Neural cell (in vitro differentiated cells): ENCODE measurements at regions not wholly inside any gene's neighbourhood (a gene's known extent, or its start where the extent isn't known, plus 50 kb on each side); places are given as distances from the start of the nearest gene placed in this dataset.
"Not testable (repeated sequence)": the region's sequence is repeated elsewhere in the genome, so short reads cannot be mapped to it uniquely, and the experiment has no call there.

Source experiments
- H2AFZ ChIP-seq: fragments of 200-600, 300-800 bp; sonication (generic), shearing (Covaris generic); 2 replicates; pipeline ENCODE4 v1.6.0; 2014; ENCODE audit warnings: low read depth, mild to moderate bottlenecking, antibody characterized with exemption, low read length, moderate library complexity
- H3F3A ChIP-seq: fragments of 200-600 bp; shearing (Covaris generic); 2 replicates; pipeline ENCODE4 v1.6.1; 2016; ENCODE audit warnings: mild to moderate bottlenecking, moderate library complexity, mixed read lengths, antibody characterized with exemption, low read length; ENCODE audit not compliant: insufficient read depth, poor library complexity, severe bottlenecking
- H3K27ac ChIP-seq: fragments of 200-600, 300-800 bp; sonication (generic), shearing (Covaris generic); 2 replicates; pipeline ENCODE4 v1.5.1; 2014; ENCODE audit warnings: mild to moderate bottlenecking, low read length, moderate library complexity
- H3K27me3 ChIP-seq: fragments of 300-800, 200-600 bp; sonication (generic), shearing (Covaris generic); 2 replicates; pipeline ENCODE4 v1.6.0; 2014; ENCODE audit warnings: mild to moderate bottlenecking, low read depth, low read length, moderate library complexity; ENCODE audit not compliant: insufficient read depth
- H3K36me3 ChIP-seq: fragments of 300-800, 200-600 bp; sonication (generic), shearing (Covaris generic); 2 replicates; pipeline ENCODE4 v1.5.1; 2014; ENCODE audit warnings: mild to moderate bottlenecking, antibody characterized with exemption, low read length, moderate library complexity; ENCODE audit not compliant: insufficient read depth
- H3K4me2 ChIP-seq: fragments of 300-800, 200-600 bp; sonication (generic), shearing (Covaris generic); 2 replicates; pipeline ENCODE4 v1.6.0; 2014; ENCODE audit warnings: mild to moderate bottlenecking, low read length
- H3K4me3 ChIP-seq: fragments of 300-800, 200-600 bp; sonication (generic), shearing (Covaris generic); 2 replicates; pipeline ENCODE4 v1.5.1; 2014; ENCODE audit warnings: mild to moderate bottlenecking, low read length, moderate library complexity
- H3K79me2 ChIP-seq: fragments of 200-600 bp; shearing (Covaris generic); replicated peaks from 2 replicates; pipeline ENCODE4 v1.6.0; 2014; ENCODE audit warnings: mild to moderate bottlenecking, low read length, moderate library complexity; ENCODE audit not compliant: insufficient read depth
- H3K9ac ChIP-seq: fragments of 300-800, 200-600 bp; sonication (generic), shearing (Covaris generic); 2 replicates; pipeline ENCODE4 v1.6.1; 2016; ENCODE audit warnings: mild to moderate bottlenecking, low read length, mixed read lengths
- H3K9me2 ChIP-seq: fragments of 200-600 bp; shearing (Covaris generic); 2 replicates; pipeline ENCODE4 v1.6.1; 2016; ENCODE audit warnings: mild to moderate bottlenecking, low read length, mixed read lengths; ENCODE audit not compliant: insufficient read depth
- H3K9me3 ChIP-seq: fragments of 200-600, 300-800 bp; sonication (generic), shearing (Covaris generic); 2 replicates; pipeline ENCODE4 v1.6.1; 2016; ENCODE audit warnings: mild to moderate bottlenecking, mixed run types, low read length, moderate library complexity, mixed read lengths
- H4K20me1 ChIP-seq: fragments of 200-600 bp; shearing (Covaris generic); 2 replicates; pipeline ENCODE4 v1.6.1; 2016; ENCODE audit warnings: mild to moderate bottlenecking, mixed run types; ENCODE audit not compliant: insufficient read depth
- CTCF ChIP-seq: fragments of 450-650 bp; IDR thresholded peaks from 2 replicates; pipeline ENCODE4 v1.5.1; 2014; ENCODE audit warnings: antibody characterized with exemption, mild to moderate bottlenecking, moderate library complexity; ENCODE audit not compliant: poor library complexity, severe bottlenecking
- EP300 ChIP-seq: fragments of 450-650 bp; conservative IDR thresholded peaks from 2 replicates; pipeline ENCODE4 v1.6.1; 2014; ENCODE audit warnings: antibody characterized with exemption, mild to moderate bottlenecking, moderate library complexity; ENCODE audit not compliant: poor library complexity, severe bottlenecking
- EZH2 ChIP-seq: fragments of 200-600, 300-800 bp; shearing (Covaris generic), sonication (generic); IDR thresholded peaks from 2 replicates; pipeline ENCODE4 v1.6.1; 2014; ENCODE audit warnings: antibody characterized with exemption, low read length, borderline replicate concordance, mild to moderate bottlenecking; ENCODE audit not compliant: insufficient read depth, poor library complexity, severe bottlenecking
- MXI1 ChIP-seq: fragments of 450-650 bp; conservative IDR thresholded peaks from 2 replicates; pipeline ENCODE4 v1.6.1; 2014; ENCODE audit warnings: antibody characterized with exemption, mild to moderate bottlenecking; ENCODE audit not compliant: poor library complexity, severe bottlenecking
- POLR2AphosphoS5 ChIP-seq: IDR thresholded peaks from 2 replicates; pipeline ENCODE4 v1.6.1; 2012
- RAD21 ChIP-seq: fragments of 450-650 bp; conservative IDR thresholded peaks from 2 replicates; pipeline ENCODE4 v1.6.1; 2014; ENCODE audit warnings: antibody characterized with exemption, mild to moderate bottlenecking, moderate library complexity
- REST ChIP-seq: IDR thresholded peaks from 2 replicates; pipeline ENCODE4 v1.6.1; 2012; ENCODE audit warnings: borderline replicate concordance
- SMC3 ChIP-seq: fragments of 450-650 bp; conservative IDR thresholded peaks from 2 replicates; pipeline ENCODE4 v1.6.1; 2014; ENCODE audit warnings: antibody characterized with exemption, mild to moderate bottlenecking, moderate library complexity; ENCODE audit not compliant: poor library complexity
- TAF1 ChIP-seq: IDR thresholded peaks from 2 replicates; pipeline ENCODE4 v1.6.1; 2012; ENCODE audit warnings: low read depth

DNA sequence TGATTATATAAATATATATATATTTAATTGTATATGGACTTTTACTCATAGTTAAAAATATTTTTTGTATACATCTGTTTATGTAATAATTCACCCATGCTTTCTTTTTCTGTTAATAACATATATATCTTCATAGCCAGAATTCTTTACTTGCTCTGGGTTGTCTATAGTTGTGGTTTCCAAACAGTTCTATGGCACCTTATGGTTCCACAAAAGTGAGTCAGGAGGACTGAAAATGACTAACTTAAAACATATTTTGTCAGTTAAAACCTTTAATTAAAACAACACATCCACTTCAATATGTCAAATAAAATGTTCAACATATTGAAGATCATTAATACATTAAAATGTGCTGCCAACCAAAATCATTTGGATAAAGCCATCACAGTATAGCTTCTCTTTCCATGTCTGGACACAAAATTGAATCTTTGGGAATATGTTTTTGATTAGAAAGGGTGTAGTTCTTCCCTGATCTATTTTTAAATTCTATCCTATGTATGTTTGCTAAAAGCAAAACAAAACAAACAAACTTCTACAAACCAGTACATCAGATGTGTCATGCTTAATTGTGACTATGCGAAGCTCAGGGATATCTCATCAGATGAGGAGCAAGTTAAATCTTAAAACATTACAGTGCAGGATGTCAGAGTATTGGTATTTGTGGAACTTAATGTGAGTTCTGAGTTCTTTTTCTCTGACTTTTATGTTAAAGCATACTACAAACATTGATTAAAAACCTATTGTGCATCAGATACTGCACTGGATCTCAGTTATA lies 1488.4 kb upstream of the TENM4 start:
- TF ChIP-seq POLR2AphosphoS5 (no peak), REST (no peak), EZH2 (no peak), TAF1 (no peak), CTCF (no peak), RAD21 (no peak), EP300 (no peak), MXI1 (no peak), SMC3 (no peak)
- Histone ChIP-seq H3K27me3 (no peaks in the 10 kb centered on the region), H3K27ac (no peak overlapping the region), H3K4me3 (no peak overlapping the region), H4K20me1 (no peaks in the 10 kb centered on the region), H2AFZ (no peak overlapping the region), H3F3A (peaks cover 3% of the 10 kb centered on the region), H3K36me3 (no peaks in the 10 kb centered on the region), H3K79me2 (no peaks in the 10 kb centered on the region), H3K9me2 (no peaks in the 10 kb centered on the region), H3K9me3 (no peaks in the 10 kb centered on the region), H3K9ac (no peak overlapping the region), H3K4me2 (no peak overlapping the region)

- Histone ChIP-seq H4K20me1 (no peaks in the 10 kb centered on the region), H2AFZ (no peak overlapping the region), H3K27ac (no peak overlapping the region), H3K9ac (no peak overlapping the region), H3K36me3 (no peaks in the 10 kb centered on the region), H3K4me2 (no peak overlapping the region), H3K9me3 (peaks cover 3% of the 10 kb centered on the region), H3K79me2 (no peaks in the 10 kb centered on the region), H3K27me3 (no peaks in the 10 kb centered on the region), H3K9me2 (no peaks in the 10 kb centered on the region), H3F3A (peaks cover 3% of the 10 kb centered on the region), H3K4me3 (no peak overlapping the region)
- TF ChIP-seq REST (no peak), RAD21 (no peak), CTCF (no peak), MXI1 (no peak), EP300 (no peak), EZH2 (no peak), SMC3 (no peak)
Observed at GRCh38 chr11:80925321-80925720, 1484.5 kb upstream of the TENM4 start.

- not testable (repeated sequence) for H3F3A ChIP-seq, H3K4me2 ChIP-seq
Observed at GRCh38 chr11:80921310-80921709, 1480.5 kb upstream of the TENM4 start.

More at GRCh38 chr11:80921310-80921709, 1480.5 kb upstream of the TENM4 start:
- not testable (repeated sequence) for H3K9me2 ChIP-seq, H3K79me2 ChIP-seq, H3K9ac ChIP-seq, H2AFZ ChIP-seq, H3K27me3 ChIP-seq, H3K36me3 ChIP-seq, H4K20me1 ChIP-seq, H3K9me3 ChIP-seq, H3K27ac ChIP-seq, H3K4me3 ChIP-seq
